CD4-positive, alpha-beta T cell treated with Interferon gamma for 1 hour (primary cell): ENCODE measurements at regions not wholly inside any gene's neighbourhood (a gene's known extent, or its start where the extent isn't known, plus 50 kb on each side); places are given as distances from the start of the nearest gene placed in this dataset.
"Not testable (repeated sequence)": the region's sequence is repeated elsewhere in the genome, so short reads cannot be mapped to it uniquely, and the experiment has no call there.

ENCODE experiments used
- DNase-seq: peaks from one replicate; pipeline ENCODE4 v3.0.0-alpha.2; 2020

DNA sequence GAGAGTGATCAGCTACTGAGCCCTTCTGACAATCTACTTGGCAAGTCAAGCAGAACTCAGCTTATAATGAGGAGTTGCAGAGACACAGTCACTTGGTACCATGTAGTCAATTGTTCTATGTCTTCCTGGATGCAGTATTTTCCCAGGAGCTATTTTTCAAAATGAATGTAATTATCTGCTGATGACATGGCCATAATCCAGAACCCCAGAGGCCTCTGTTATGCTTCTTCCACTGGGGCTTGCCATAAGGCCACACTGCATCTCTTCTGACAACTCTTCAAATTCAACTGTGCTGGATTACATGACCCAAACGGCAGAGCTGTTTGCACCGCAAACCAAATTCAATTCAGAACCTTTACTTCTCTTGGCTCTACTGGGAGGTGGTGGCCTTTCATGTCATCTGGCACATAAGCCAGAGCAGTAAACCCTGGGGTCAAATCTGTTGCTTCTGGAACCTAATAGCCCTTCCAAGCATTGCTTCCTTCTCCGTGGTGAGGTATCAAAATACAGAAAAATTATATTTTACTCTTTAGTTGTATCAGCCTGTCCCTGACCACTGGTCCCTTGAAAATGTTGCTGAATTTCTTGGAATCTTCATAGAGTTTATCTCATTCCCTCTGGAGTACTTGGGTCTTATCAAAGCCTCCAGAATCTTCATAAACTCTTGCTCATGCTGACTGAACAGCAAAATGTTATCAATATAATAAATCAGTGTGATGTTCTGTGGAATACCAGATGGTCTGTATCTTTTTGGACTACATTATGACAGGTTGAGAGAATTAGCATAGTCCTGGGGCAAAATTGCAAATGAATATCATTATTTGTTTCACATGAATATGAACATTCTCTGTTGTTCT is 79.4 kb upstream of the DCN start:
- DNase-seq, result no peak

DNA sequence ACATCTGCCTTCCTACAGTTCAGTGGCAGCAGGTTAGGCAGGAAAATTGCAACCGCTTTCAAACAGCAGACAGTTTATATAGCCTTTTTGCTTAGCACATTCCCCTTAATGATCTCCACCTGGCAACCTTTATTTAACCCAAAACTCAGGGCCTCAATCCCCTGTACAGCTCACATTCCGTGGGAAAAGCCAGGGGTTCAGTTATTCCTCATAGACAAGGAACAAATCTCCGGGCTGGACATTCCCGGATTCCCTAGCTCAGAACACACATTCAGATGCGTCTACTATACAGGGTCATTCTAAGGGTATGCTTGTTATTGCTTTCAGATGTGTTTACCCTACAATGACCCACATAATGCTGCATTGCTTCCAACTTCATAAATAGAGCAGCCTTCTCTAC is 73.8 kb upstream of the DCN start:
- no peak for DNase-seq

DNA sequence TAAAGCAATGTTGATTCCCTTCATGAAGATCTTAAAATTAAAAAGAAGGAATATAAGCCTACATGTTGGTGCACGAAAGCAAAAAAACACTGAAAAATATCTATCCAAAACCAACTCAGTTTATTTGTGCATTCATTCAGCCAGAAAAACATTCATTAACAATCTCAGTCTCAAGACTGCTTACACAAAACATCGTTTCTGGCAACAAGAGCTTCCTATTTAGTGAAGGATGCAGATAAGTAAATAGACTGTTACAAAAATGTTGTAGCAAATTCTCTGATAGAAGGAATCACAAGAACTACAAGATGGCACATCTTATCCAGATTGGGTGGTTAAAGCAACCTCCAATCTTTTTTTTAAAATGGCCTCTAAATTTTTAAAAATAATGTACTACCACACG is 69.7 kb upstream of the DCN start:
- DNase-seq, result no peak

DNA sequence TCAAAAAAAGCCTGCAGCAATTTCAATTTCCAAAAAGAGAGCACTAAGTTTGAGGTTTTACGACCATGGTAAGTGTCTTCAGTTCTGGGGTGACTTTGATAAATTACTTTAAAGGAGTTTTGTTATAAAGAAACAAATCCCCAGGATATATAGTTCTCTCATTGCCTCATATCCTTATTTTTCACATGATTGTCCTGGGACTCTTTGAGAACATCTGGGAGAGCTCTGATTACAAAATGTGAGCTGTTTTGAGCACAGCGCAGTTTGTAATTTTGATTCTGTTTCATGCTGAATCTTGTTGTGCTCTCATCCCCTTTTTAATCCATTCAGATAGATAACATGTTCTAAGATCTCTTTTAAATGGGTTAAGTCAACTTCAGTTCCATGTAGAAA is 67.7 kb upstream of the DCN start:
- no peak for DNase-seq

DNA sequence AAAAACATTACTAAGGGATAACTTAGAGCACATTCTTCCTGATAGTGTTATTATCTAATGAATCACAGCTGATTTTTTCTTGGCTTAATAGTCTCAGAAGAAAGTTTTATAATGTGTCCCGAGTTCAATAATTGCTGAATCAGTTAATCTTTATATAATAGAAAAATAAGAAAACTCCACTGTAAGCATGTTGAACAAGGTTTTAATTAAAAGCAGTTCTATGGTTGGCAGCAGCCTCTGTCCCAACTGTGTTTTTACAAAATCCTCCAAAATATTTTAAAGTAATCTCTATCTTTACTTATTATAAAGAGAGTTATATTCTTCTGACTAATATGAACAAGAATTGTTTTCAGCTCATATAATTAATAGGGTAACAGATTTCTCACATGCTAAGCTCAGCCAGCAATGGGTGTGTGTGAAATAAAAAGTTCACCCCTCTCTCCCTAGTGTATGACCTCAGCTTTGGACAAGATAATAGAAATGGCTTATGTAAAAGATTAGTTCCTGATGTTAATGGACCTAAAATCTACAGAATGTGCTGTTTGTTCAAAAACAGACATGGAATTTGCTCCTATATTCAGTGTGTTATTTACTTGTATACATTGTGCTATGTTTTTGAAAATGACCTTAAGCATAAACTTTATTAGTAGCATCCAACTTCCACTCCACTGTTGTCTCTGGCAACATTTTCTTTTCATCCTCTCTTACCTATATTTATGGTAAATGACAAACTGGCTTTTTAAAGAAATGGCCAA is 67.1 kb upstream of the DCN start:
- no peak for DNase-seq

DNA sequence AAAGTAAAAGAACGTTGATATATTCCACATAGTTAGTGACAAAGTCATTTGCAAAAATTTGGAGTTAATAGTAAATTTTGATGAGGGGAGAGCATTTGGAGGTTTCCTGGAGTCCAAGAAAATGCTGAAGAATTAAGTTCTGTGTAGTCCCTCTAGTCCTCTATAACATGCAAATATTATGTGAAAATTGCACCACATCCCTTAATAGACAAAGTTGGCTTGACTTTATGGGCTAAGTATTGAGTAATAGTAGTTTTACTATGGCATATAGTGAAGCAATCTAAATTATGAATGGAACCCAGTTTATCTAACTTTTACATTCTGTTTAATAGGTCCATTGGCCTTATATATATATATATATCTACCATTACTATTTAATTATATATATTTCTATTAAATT is 66.4 kb upstream of the DCN start:
- no peak for DNase-seq

DNA sequence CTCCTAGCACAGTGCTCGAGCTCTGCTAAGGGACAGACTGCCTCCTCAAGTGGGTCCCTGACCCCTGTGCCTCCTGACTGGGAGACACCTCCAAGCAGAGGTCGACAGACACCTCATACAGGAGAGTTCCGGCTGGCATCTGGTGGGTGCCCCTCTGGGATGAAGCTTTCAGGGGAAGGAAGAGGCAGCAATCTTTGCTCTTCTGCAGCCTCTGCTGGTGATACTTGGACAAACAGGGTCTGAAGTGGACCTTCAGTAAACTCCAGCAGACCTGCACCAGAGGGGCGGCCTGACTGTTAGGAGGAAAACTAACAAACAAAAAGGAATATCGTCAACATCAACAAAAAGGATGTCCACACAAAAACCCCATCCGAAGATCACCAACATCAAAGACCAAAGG is 60.6 kb upstream of the DCN start:
- DNase-seq, result not testable (repeated sequence)

DNA sequence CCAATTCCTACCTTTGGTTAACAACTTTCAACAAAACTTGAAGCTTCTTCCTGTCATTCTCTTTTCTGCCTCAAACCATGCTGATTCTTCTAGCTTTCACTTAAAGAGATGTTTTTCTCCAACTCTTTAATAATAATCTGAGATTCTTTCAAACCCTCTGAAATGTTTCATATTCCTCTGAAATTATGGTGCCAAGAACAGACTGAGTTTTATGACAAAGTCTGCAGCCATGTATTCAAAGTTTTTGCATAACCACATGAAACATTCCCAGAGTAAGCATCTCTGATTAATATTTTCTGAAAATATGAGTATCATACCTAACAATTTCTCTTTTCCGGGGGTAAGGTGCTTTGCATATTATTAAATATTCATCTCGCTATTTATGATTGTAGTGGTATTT is 59.1 kb upstream of the DCN start:
- no peak for DNase-seq

DNA sequence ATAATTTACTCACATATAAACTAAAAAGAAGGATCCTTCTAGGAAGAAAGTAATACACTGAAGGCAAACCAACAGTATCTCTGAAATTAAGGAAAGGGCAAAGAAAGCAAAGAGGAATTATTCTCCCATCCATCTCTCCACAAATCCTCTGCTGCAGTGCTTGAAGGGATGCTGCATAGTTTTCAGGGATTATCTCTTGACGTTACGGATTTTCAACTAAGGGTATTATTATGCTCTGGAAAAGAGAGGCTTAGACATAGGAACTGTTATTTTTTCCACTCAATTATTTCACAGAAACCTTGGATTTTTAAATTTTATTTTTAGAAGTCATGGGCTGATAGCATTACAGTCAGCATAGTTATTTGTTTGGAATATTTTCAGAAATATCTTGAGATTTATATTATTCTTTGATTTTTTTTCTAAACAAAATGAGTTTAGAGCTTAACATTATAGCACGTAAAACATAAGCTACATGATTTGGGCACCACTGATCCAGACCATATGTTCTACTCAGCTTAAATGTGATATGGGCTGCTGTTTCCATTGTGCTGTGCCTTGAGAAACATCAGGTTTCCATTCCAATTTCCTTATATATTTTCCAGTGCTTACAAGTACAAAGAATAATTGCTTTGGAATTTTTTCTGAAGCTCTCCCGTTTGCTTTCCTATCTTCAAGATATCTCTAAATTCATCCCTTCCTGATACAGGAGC is 57.9 kb upstream of the DCN start:
- DNase-seq, result no peak

DNA sequence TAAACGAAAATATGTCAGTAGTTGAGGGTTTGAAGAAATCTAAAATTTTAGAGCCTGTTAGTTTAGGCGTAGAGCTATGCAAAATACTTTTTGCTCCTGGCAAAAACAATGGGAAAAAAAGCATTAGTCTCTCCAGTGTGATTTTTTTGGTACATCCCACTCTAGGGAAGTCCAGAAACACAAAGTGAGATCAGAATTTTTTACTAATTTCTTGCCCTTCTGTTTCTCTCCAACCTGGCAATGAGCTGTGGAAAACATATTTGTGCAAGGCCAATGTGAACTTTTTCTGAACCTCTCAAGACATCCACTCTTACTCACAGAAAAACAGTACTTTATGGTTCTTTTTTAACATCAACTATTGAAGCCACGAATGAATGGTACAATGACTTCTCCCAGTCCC is 56.9 kb upstream of the DCN start:
- no peak for DNase-seq
